Osteocyte (in vitro differentiated cells): ENCODE measurements at regions not wholly inside any gene's neighbourhood (a gene's known extent, or its start where the extent isn't known, plus 50 kb on each side); places are given as distances from the start of the nearest gene placed in this dataset.

Experiments used
- DNase-seq: peaks from one replicate; pipeline ENCODE4 v3.0.0; 2021; ENCODE audit warnings: mixed read lengths; ENCODE audit not compliant: unreplicated experiment; ENCODE audit errors: extremely low spot score
- H3K27ac Mint-ChIP-seq: one replicate; pipeline ENCODE4 v1.8.0; 2021; ENCODE audit warnings: mild to moderate bottlenecking, mixed read lengths; ENCODE audit not compliant: unreplicated experiment
- H3K27me3 Mint-ChIP-seq: one replicate; pipeline ENCODE4 v1.8.0; 2021; ENCODE audit warnings: mixed read lengths; ENCODE audit not compliant: unreplicated experiment
- H3K36me3 Mint-ChIP-seq: one replicate; pipeline ENCODE4 v1.8.0; 2021; ENCODE audit warnings: mixed read lengths; ENCODE audit not compliant: unreplicated experiment
- H3K4me1 Mint-ChIP-seq: one replicate; pipeline ENCODE4 v1.8.0; 2021; ENCODE audit warnings: mixed read lengths; ENCODE audit not compliant: unreplicated experiment
- H3K4me3 Mint-ChIP-seq: one replicate; pipeline ENCODE4 v1.8.0; 2021; ENCODE audit warnings: mild to moderate bottlenecking, moderate library complexity, mixed read lengths; ENCODE audit not compliant: unreplicated experiment
- H3K9me3 Mint-ChIP-seq: one replicate; pipeline ENCODE4 v1.8.0; 2021; ENCODE audit warnings: mixed read lengths; ENCODE audit not compliant: unreplicated experiment
- TF ChIP-seq, protein P1 (sequence below): fragments of 200-600 bp; sonication (generic); IDR thresholded peaks from 2 replicates; pipeline ENCODE4 v1.5.0; 2021; ENCODE audit warnings: antibody characterized with exemption, mild to moderate bottlenecking, moderate library complexity

DNA sequence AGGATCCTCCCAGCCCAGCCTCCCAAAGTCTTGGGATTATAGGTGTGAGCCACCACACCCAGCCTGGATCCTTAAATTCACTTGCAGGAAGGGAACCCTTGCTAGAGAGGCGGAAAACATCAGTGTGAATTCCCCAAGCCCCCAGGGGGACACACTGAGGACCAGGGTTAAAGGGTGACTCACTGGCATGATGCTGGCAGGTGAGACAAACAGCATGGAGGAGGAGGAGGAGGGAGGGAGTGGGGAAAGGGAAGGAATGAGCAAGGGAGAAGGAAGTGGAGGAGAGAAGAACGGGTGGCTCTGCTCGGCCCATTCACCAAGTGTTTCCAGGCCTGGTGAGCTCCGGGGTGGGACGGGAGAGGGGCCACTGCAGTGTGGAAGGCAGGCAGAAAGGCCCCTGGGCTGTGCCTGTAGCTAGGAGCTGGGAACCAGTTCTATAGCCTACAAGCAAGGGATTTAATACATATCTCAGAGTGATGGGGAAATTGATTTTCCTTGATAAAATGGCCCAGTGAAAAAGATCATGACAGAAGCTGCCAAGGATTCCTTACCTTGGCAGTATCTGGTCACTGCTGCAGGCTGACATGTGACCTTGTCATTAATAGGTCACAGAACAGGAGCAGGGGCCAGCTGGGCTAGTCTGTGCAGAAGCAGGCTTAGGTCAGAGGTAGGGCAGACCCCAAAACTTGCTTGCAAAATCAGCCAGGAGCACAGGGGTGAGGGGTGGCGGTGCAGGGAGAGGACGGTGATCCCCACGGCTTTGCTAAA lies 370.2 kb downstream of the SHANK2 start:
- Mint-ChIP-seq H3K9me3 (peaks cover 8% of the 10 kb centered on the region), H3K4me1 (no peaks in the 10 kb centered on the region), H3K4me3 (no peak overlapping the region), H3K36me3 (no peaks in the 10 kb centered on the region), H3K27me3 (no peaks in the 10 kb centered on the region), H3K27ac (no peak overlapping the region)
- TF ChIP-seq, protein P1, sequence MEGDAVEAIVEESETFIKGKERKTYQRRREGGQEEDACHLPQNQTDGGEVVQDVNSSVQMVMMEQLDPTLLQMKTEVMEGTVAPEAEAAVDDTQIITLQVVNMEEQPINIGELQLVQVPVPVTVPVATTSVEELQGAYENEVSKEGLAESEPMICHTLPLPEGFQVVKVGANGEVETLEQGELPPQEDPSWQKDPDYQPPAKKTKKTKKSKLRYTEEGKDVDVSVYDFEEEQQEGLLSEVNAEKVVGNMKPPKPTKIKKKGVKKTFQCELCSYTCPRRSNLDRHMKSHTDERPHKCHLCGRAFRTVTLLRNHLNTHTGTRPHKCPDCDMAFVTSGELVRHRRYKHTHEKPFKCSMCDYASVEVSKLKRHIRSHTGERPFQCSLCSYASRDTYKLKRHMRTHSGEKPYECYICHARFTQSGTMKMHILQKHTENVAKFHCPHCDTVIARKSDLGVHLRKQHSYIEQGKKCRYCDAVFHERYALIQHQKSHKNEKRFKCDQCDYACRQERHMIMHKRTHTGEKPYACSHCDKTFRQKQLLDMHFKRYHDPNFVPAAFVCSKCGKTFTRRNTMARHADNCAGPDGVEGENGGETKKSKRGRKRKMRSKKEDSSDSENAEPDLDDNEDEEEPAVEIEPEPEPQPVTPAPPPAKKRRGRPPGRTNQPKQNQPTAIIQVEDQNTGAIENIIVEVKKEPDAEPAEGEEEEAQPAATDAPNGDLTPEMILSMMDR, result no peak
- DNase-seq, result no peak

DNA sequence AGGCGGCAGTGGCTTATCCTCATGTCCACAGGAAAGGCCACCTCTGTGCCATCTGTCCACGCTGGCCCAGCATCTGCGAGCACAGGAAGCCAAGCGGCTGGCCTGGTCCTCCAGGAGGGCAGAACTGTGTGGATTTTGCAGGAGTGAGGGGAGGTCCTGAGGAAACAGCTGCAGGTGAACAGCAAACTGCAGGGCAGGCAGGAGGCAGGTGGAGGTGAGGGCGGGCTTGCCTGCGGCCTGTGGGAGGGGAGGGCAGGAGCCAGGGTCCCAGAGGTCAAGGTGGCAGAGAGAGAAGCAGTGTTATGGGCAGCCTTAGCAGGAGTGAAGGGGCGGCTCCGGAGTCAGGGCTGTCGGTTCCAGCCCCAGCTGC lies 369.7 kb downstream of the SHANK2 start:
- TF ChIP-seq, protein P1, result no peak

DNA sequence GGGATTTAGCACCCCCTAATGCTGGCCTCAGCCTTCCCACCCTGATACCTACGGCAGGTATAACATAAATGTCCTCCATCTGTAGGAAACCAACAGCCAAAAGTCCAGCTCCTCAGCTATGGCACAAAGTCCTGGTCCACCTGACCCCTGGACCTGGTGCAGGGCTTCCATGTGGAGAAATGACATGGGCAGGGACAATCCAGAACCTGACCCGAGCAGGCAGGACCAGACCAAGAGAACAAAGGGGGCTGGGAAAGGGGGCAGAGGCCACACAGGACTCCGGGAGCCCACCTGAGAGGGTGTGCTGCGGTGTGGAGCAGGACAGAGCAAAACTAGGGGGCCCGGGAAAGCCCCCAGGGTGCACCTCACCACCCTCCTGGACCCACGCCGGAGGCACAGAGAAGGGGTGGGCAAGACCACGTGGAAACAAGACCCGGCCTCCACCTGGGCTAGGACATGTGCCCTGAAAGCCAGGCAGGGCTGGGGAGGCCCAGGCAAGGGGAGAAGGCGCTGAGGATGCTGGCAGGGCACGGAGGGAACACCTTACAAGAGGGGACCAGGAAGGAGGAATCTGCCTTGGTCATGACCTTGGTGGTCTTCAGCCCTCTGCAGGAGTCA lies 368.9 kb downstream of the SHANK2 start:
- H3K4me3 Mint-ChIP-seq, result no peak overlapping the region

More for the DNA sequence above, 369.7 kb downstream of the SHANK2 start:
- no peak for DNase-seq
- H3K27me3 Mint-ChIP-seq, result no peaks in the 10 kb centered on the region
- no peak overlapping the region for H3K4me3 Mint-ChIP-seq
- H3K27ac Mint-ChIP-seq, result no peak overlapping the region
- H3K9me3 Mint-ChIP-seq, result peaks cover 7% of the 10 kb centered on the region
- no peaks in the 10 kb centered on the region for H3K36me3 Mint-ChIP-seq
- no peaks in the 10 kb centered on the region for H3K4me1 Mint-ChIP-seq

GRCh38 chr11:70883973-70884623 lies 368.3 kb downstream of the SHANK2 start:
- TF ChIP-seq, protein P1, result no peak
- DNase-seq, result no peak
- Mint-ChIP-seq H3K4me1 (no peaks in the 10 kb centered on the region), H3K36me3 (no peaks in the 10 kb centered on the region), H3K27ac (no peak overlapping the region), H3K4me3 (no peak overlapping the region), H3K27me3 (no peaks in the 10 kb centered on the region), H3K9me3 (peaks cover 5% of the 10 kb centered on the region)

More for the DNA sequence above, 368.9 kb downstream of the SHANK2 start:
- no peaks in the 10 kb centered on the region for H3K4me1 Mint-ChIP-seq
- H3K27ac Mint-ChIP-seq, result no peak overlapping the region
- TF ChIP-seq, protein P1, result no peak
- peaks cover 5% of the 10 kb centered on the region for H3K9me3 Mint-ChIP-seq
- no peaks in the 10 kb centered on the region for H3K36me3 Mint-ChIP-seq
- no peak for DNase-seq
- no peaks in the 10 kb centered on the region for H3K27me3 Mint-ChIP-seq
